ACHN (cell line): ENCODE measurements at regions not wholly inside any gene's neighbourhood (a gene's known extent, or its start where the extent isn't known, plus 50 kb on each side); places are given as distances from the start of the nearest gene placed in this dataset.
"Not testable (repeated sequence)": the region's sequence is repeated elsewhere in the genome, so short reads cannot be mapped to it uniquely, and the experiment has no call there.

Experiments
- DNase-seq: peaks from one replicate; pipeline ENCODE4 v3.0.0-alpha.2; 2015
- in situ Hi-C: cut with HindIII; loops from 2 replicates; pipeline ENCODE4 v1.10.0; 2017; ENCODE audit warnings: low sequenced_read_pairs, low pct_ligation_motif_present, low pct_unique_long_range_greater_than_20kb

DNA sequence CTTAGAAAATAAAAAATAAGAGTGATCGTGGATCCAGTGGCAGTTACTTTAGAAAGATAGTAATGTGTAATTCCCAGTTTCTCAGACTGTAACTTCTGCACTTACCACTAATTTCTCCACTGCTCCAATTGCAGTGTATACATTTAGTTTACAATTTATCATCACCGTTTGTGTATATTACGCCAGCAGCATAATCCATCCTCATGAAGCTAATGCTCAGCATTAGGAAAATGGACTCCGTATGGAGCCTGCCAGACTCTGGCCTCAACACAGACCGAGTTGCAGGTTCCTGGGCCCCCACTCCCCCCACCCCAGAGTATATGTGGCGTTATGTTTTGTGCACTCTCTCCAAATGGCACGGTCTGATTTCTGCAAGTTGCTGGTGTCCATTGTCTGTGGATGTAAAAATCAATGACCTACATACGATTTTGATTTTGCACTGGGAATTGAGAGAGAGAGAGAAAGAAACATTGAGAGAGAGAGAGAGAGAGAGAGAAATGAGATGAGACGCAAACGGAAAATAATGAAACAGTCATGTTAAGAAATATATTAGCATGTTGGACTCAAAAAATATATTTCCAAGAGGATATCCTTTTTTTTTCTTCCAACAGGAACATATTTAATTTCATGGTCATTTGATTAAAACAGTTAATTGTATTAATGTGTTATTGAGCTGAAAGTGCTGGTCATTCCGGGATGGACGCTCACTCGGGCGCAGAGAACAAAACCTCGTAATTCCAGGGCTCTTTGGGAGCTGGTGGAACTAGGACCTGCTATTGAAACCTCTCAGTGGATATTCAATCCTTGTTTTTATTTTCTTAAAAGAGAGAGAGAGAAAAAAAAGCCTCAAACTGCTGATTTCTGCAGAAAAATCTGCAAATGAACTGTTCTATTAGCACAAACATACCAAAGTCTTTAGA, 278.8 kb downstream of the TSHZ3 start:
- in situ Hi-C loops, result no loop called here
- no peak for DNase-seq

DNA sequence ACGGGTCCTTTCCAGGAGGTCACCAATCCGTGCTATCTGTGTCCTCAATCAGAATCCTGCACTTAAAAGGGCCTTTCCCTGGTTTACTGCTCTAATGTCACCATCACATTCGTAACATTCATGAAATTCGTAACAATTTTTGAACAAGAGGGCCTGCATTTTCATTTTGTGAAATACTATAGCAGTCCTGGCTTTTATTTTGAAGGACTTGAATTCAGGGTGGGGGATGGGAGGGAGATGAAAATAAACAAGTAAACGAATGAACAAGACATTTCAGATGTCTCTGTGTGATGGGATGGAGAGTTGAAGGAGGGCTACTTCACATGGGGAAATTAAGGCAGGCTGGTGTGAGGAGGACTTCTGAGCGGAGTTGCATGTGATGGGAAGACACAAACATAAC, 281.0 kb downstream of the TSHZ3 start:
- in situ Hi-C loops, result no loop called here
- no peak for DNase-seq

DNA sequence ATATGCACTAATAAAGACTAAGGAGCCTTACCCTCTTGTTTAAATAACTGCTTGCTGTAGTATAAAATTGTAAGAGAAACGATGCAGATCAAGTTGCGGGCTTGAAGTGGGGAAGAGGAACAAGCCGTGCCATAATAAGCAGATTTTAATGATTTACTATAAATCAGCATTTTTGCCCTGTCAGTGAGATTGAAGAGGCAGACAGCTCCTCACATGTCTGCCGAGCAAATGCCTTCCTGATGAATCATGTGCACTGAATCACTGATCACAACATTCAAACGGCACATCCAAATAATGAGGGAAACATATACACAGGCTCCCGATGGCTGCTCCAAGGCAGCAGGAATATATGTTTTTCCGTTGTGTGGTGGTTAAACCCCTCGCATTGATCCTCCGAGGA, 282.9 kb downstream of the TSHZ3 start:
- in situ Hi-C loops, result no loop called here
- peak; percentile 91 for DNase-seq

- in situ Hi-C loops, result no loop called here
- no peak for DNase-seq
These were observed 284.7 kb downstream of the TSHZ3 start for GRCh38 chr19:31064491-31064890.

DNA sequence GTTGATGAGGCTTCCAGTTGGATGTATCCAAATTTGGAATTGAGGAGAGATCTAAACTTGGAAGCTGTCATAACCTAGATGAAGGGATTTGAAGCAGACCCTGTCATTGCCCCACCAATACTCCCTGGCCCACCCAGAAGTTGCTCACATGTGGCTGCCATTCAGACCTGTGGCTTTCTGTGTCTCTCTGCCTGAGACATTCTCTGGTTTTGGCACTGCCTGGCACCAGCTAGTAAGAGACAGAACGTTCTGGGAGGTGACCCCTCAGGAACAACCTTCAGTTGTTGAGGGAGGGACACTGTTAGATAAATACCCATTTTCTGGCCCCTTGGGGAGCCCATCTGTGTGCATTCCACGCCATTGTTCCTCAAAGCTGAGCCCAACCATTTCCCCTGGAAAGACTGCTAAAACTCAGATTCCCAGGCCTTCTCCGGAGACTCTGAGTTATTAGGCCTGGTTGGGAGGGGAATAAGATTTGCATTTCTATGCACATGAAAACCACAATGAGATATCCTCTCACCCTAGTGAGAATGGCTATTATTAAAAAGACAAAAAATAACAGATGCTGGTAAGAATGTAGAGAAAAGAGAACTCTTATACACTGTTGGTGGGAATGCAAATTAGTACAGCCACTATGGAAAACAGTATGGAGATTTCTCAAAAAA, 290.4 kb downstream of the TSHZ3 start:
- no peak for DNase-seq
- in situ Hi-C loops, result no loop called here

DNA sequence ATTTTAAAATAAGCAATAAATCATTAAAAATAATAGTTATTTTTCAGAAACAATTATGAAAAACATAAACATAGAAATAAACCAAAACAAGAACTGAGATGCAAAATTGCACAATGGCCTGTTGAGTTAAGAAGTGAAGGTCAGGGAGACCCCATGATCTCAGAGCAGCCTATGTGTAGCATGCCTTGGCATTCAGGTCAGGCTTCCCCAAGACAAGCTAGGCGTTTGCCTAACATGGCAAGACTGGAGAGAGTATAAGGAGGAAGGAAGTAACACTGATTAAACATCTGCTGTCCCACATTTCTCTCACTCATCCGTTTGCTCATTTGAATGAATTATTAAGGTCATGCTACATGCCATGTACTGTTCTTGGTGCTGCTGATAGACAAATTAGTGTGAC, 291.8 kb downstream of the TSHZ3 start:
- no peak for DNase-seq
- in situ Hi-C loops, result no loop called here

- no peak for DNase-seq
- in situ Hi-C loops, result no loop called here
These were observed 293.8 kb downstream of the TSHZ3 start for GRCh38 chr19:31055454-31055853.

GRCh38 chr19:31054430-31054829, 294.8 kb downstream of the TSHZ3 start:
- in situ Hi-C loops, result no loop called here
- peak; percentile 78 for DNase-seq

- in situ Hi-C loops, result no loop called here
- DNase-seq, result no peak
These were observed 299.8 kb downstream of the TSHZ3 start for GRCh38 chr19:31049431-31049830.

- DNase-seq, result no peak
- in situ Hi-C loops, result no loop called here
These were observed 303.2 kb downstream of the TSHZ3 start for GRCh38 chr19:31046024-31046423.

GRCh38 chr19:31041461-31041860, 307.8 kb downstream of the TSHZ3 start:
- in situ Hi-C loops, result no loop called here
- DNase-seq, result no peak

GRCh38 chr19:31039151-31039550, 310.1 kb downstream of the TSHZ3 start:
- in situ Hi-C loops, result no loop called here
- DNase-seq, result no peak

GRCh38 chr19:31037286-31037980, 311.8 kb downstream of the TSHZ3 start:
- in situ Hi-C loops, result no loop called here
- DNase-seq, result no peak

- in situ Hi-C loops, DNase-seq: not testable (repeated sequence)
These were observed 317.8 kb downstream of the TSHZ3 start for GRCh38 chr19:31031455-31031854.

GRCh38 chr19:31023038-31023437, 326.2 kb downstream of the TSHZ3 start:
- DNase-seq, result no peak
- in situ Hi-C loops, result no loop called here

- in situ Hi-C loops, result no loop called here
- no peak for DNase-seq
These were observed 330.3 kb downstream of the TSHZ3 start for GRCh38 chr19:31018936-31019335.

DNA sequence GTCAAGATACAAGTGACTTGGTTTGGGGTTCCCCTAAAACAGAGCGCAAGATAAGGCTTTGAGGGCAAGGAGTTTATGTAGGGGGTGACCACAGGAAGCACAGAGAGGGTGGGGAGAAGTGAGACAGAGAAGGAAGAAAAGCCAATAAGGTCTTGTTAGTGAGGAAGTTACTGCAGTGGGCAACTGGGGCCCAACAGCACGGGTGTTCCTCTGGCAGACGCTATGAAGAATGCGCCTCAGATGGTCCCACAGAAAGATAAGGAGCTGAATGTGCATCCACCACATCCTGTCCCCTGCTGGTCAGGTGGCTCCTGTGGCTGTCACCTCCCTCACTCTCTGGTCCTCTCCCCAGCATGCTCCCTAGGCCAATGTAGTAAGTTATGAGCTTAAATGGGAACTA, 333.5 kb downstream of the TSHZ3 start:
- in situ Hi-C loops, result no loop called here
- DNase-seq, result no peak

- DNase-seq, result no peak
- in situ Hi-C loops, result no loop called here
These were observed 334.6 kb downstream of the TSHZ3 start for GRCh38 chr19:31014668-31015067.

DNA sequence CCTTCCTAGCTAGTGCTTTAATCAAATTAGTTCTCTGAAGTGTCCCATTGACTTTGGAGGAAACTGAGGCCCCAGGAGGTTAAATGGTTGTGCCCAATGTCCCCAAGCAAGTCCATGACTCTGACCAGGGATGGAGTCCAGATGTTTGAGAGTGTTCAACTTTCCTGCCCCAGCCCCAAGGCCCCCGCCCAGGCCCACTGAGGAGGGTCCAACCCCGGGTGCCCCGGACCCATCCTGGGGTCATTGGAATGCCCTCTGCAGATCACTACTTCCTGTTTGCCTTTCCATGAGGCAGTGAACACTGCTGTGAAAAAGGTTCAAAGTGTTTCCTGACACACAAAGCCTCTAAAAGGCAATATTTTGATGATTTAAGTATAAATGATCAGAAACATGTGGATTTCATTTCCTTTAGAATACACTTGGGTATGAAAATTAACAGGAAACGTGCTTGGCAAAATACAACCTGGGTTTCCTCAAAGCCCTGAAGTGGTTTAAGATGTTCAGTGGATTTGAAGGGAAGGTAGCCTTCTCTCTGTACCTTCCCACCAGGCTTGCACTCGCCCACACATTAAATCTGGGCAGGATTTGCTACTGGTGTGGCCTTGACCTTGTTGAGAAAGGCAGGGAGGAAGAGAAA, 335.7 kb downstream of the TSHZ3 start:
- in situ Hi-C loops, result no loop called here
- no peak for DNase-seq
